Activated CD4-positive, alpha-beta memory T cell treated with anti-CD3 and anti-CD28 coated beads for 36 hours (primary cell): ENCODE measurements at regions not wholly inside any gene's neighbourhood (a gene's known extent, or its start where the extent isn't known, plus 50 kb on each side); places are given as distances from the start of the nearest gene placed in this dataset.
"Not testable (repeated sequence)": the region's sequence is repeated elsewhere in the genome, so short reads cannot be mapped to it uniquely, and the experiment has no call there.

Source experiments
- CTCF ChIA-PET: fragments of 350-600 bp; sonication (Branson Sonifier 250); formaldehyde crosslinking; loops from one replicate; lab custom pipeline; 2021; ENCODE audit warnings: antibody characterized with exemption, inconsistent platforms; lab: Charles Lee
- POLR2A ChIA-PET: fragments of 350-600 bp; sonication (Branson Sonifier 250); formaldehyde crosslinking; loops from one replicate; lab custom pipeline; 2021; ENCODE audit warnings: antibody characterized with exemption; lab: Charles Lee
- DNase-seq: peaks from one replicate; pipeline ENCODE4 v3.0.0-alpha.2; 2020
- H3K27ac Mint-ChIP-seq: one replicate; pipeline ENCODE4 v1.8.0; 2021; ENCODE audit warnings: mixed read lengths
- H3K27me3 Mint-ChIP-seq: one replicate; pipeline ENCODE4 v1.8.0; 2021; ENCODE audit warnings: mixed read lengths
- H3K36me3 Mint-ChIP-seq: one replicate; pipeline ENCODE4 v1.8.0; 2021; ENCODE audit warnings: mixed read lengths
- H3K4me1 Mint-ChIP-seq: one replicate; pipeline ENCODE4 v1.8.0; 2021; ENCODE audit warnings: low read depth, mixed read lengths
- H3K4me3 Mint-ChIP-seq: one replicate; pipeline ENCODE4 v1.8.0; 2021; ENCODE audit warnings: mild to moderate bottlenecking, mixed read lengths
- H3K9me3 Mint-ChIP-seq: one replicate; pipeline ENCODE4 v1.8.0; 2021; ENCODE audit warnings: mixed read lengths
- intact Hi-C: fragments of 100-400 bp; cut with micrococcal nuclease; formaldehyde crosslinking; loops from one replicate; pipeline ENCODE4 v1.15.1; 2023

DNA sequence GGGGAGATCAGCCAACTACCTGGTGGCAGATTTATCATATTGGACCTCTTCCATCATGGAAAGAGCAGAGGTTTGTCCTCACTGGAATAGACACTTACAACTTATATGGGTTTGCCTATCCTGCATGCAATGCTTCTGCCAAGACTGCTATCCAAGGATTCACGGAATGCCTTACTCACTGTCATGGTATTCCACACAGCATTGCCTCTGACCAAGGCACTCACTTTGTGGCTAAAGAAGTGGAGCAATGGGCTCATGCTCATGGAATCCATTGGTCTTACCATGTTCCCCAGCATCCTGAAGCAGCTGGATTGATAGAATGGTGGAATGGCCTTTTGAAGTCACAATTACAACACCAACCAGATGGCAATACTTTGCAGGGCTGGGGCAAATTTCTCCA lies 163.1 kb upstream of the COL11A1 start:
- H3K4me1 Mint-ChIP-seq, DNase-seq, H3K27ac Mint-ChIP-seq, POLR2A ChIA-PET, intact Hi-C loops, CTCF ChIA-PET, H3K9me3 Mint-ChIP-seq, H3K4me3 Mint-ChIP-seq, H3K36me3 Mint-ChIP-seq, H3K27me3 Mint-ChIP-seq: not testable (repeated sequence)

DNA sequence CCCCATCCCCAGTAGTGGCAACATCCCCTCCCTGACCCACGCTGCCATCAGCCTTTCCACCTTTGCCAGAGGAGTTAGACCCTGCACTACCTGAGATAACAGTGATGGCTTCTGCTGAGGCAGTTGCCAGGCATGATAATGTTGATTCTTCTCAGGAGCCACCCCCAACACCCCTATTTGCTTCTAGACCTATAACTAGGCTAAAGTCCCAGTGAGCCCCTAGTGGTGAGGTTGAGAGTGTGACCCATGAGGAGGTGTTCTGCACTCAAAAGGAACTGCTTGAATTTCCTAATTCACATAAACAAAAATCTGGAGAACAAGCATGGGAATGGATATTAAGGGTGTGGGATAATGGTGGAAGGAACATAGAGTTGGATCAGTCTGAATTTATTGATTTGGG lies 159.6 kb upstream of the COL11A1 start:
- Mint-ChIP-seq H3K4me1 (no peaks in the 10 kb centered on the region), H3K9me3 (peaks cover 12% of the 10 kb centered on the region), H3K27ac (no peak overlapping the region), H3K36me3 (no peaks in the 10 kb centered on the region), H3K27me3 (no peaks in the 10 kb centered on the region), H3K4me3 (no peak overlapping the region)
- no peak for DNase-seq
- ChIA-PET CTCF (no interaction called here), POLR2A (no interaction called here)
- intact Hi-C loops = no loop called here

DNA sequence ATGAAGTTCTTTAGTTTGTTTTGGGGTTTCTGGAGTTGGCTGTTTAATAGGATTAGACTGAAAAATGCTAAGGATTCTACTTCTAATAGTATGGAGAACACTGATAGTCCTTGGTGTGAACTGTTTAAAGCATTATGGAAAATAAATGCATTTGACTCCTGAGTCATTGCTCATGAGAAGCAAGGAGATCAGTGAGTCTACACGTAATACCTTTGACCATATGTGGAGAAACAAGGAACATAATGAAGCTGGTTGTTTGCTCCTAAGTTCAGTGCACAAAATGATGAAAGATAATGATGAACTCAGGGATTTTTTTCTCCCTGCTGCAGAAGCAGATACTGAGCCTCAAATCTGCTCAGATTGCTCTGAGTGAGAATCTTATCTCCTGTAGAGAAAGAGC lies 158.9 kb upstream of the COL11A1 start:
- CTCF ChIA-PET = no interaction called here
- intact Hi-C loops = no loop called here

DNA sequence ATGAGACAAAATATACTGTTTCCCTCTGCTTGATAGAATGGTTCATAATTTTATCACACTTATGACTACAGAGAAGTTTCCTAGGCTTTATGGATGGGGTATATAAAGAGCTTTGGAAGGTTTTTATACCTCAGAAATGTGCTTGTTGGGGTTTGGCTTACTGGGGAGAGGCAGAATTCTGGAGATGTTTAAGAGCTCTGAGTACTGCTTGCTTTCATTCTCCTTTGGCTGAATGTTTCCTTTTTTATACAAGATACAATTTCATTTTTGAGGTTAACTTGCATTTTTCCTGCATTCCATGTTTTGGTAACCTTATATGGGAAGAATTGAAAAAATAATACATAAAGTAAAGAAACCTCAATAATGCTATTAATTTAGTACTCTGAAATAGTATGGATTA lies 157.7 kb upstream of the COL11A1 start:
- Mint-ChIP-seq H3K4me3 (no peak overlapping the region), H3K27ac (no peak overlapping the region), H3K9me3 (peaks cover 7% of the 10 kb centered on the region), H3K36me3 (no peaks in the 10 kb centered on the region), H3K4me1 (no peaks in the 10 kb centered on the region), H3K27me3 (no peaks in the 10 kb centered on the region)
- no peak for DNase-seq
- ChIA-PET CTCF (no interaction called here), POLR2A (no interaction called here)
- intact Hi-C loops = no loop called here

More for the DNA sequence above, 158.9 kb upstream of the COL11A1 start:
- no peaks in the 10 kb centered on the region for H3K4me1 Mint-ChIP-seq
- POLR2A ChIA-PET = no interaction called here
- peaks cover 12% of the 10 kb centered on the region for H3K9me3 Mint-ChIP-seq
- H3K27me3 Mint-ChIP-seq = no peaks in the 10 kb centered on the region
- no peak overlapping the region for H3K4me3 Mint-ChIP-seq
- no peak for DNase-seq
- H3K27ac Mint-ChIP-seq = no peak overlapping the region
- no peaks in the 10 kb centered on the region for H3K36me3 Mint-ChIP-seq

DNA sequence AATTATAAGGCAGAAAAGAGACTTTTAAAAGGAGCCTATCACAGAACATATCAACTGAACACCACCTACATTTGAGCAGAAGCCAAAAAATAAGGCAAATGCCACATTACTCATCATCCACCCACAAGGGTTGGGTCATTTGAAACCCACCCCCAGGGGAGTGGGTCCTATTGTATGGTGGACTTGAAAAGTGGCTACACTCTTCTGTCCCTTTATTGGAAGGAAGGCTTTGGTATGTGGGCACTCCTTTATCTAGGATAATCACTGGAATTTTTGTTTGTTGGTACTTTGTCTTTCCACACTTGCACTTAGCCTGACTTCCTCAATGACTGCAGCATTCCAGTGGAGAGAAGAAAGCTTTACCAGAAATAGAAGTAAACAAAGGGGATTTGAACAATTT lies 157.2 kb upstream of the COL11A1 start:
- intact Hi-C loops = no loop called here
- Mint-ChIP-seq H3K36me3 (no peaks in the 10 kb centered on the region), H3K27me3 (no peaks in the 10 kb centered on the region), H3K27ac (no peak overlapping the region), H3K4me1 (no peaks in the 10 kb centered on the region), H3K9me3 (peaks cover 5% of the 10 kb centered on the region), H3K4me3 (no peak overlapping the region)
- no peak for DNase-seq
- CTCF ChIA-PET = no interaction called here
- POLR2A ChIA-PET = no interaction called here

DNA sequence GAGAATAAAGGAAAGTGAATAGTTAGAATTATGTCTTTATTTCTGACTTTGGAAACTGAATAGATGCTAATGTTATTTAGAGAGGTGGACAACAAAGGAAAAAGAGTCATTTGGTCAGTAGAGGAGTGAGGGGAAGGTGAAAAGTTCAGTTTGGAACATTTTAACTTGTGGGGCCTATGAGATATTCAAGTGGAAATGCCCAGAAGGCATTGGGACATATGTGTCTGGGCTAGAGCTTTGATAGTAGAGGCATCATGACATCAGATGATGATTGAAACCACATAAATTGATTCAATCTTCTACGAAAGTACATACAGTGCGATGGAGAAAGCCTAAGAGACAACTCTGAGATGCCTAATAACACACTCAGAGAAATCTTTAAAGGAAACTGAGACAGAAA lies 151.7 kb upstream of the COL11A1 start:
- Mint-ChIP-seq H3K27ac (no peak overlapping the region), H3K4me1 (no peaks in the 10 kb centered on the region)
- POLR2A ChIA-PET = no interaction called here

DNA sequence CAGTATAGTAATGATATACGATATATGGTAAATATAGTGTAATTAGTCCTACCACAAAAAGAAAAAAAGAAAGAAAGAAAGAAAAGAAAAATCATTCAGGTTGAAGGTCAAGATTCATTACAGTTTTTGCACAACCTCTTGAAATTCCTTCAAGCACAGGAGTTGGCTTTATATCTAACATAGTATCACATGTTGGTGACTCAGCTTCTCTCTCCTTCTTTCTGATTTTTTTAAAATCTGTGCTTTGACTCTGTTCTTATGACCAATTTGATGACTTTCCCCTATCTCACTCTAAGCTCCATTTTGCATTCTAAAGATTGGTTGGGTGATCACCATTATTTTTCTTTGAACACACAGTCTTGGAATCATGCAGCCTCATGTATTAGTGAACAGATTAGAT lies 148.2 kb upstream of the COL11A1 start:
- H3K36me3 Mint-ChIP-seq = no peaks in the 10 kb centered on the region
- no peak overlapping the region for H3K4me3 Mint-ChIP-seq
- no peaks in the 10 kb centered on the region for H3K9me3 Mint-ChIP-seq
- H3K4me1 Mint-ChIP-seq = no peaks in the 10 kb centered on the region
- intact Hi-C loops = no loop called here
- no peak for DNase-seq
- CTCF ChIA-PET = interaction anchor here (0.7 kb wide), 1 partner anchor 48 kb away, joined by 3 read pairs; no protein-coding TSS in a partner anchor
- POLR2A ChIA-PET = no interaction called here
- no peaks in the 10 kb centered on the region for H3K27me3 Mint-ChIP-seq
- H3K27ac Mint-ChIP-seq = no peak overlapping the region

More for the DNA sequence above, 151.7 kb upstream of the COL11A1 start:
- Mint-ChIP-seq H3K36me3 (no peaks in the 10 kb centered on the region), H3K27me3 (no peaks in the 10 kb centered on the region), H3K9me3 (peaks cover 3% of the 10 kb centered on the region), H3K4me3 (no peak overlapping the region)
- CTCF ChIA-PET = no interaction called here
- intact Hi-C loops = no loop called here
- no peak for DNase-seq

DNA sequence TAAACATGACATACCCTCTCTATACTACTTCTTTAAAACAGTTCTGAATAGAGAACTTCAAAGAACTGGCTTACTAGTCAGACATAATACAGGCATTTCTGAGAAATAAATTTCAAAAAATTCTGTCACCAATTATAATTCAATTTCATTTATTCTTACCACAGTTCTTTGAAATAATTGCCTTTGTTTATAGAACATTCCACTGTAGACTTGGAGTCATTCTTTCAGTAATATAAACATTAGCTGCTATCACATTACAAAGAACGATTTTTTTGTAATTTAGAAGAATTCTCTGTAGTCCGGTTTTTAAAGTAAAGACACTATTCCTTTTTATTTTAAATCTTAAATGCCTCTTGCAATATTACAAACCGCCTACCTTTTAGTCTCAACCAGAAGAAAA lies 146.4 kb upstream of the COL11A1 start:
- no peak for DNase-seq
- H3K9me3 Mint-ChIP-seq = no peaks in the 10 kb centered on the region
- intact Hi-C loops = no loop called here
- no peaks in the 10 kb centered on the region for H3K4me1 Mint-ChIP-seq
- POLR2A ChIA-PET = no interaction called here
- no peak overlapping the region for H3K27ac Mint-ChIP-seq
- CTCF ChIA-PET = no interaction called here
- no peaks in the 10 kb centered on the region for H3K36me3 Mint-ChIP-seq
- no peak overlapping the region for H3K4me3 Mint-ChIP-seq
- no peaks in the 10 kb centered on the region for H3K27me3 Mint-ChIP-seq

DNA sequence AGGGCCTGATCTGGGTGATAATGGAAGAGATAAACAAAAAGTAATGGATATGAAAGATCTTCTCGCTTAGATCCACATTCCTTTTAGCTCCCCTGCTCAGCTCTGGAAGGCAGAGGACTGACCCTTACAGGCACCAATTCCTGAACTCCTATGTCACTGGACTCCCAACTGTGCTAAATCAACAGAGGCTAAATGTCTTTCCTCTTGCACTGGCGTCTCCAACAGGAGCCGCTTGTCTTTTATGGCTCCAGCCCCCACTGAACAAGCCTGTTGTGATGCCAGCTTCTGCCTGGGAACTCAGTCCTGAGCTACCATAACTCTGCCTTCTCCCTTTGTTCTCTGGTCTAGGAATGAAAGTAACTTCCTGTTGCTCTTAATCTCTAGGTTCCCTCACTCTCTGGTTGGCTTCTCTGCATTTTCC lies 142.1 kb upstream of the COL11A1 start:
- no peak overlapping the region for H3K4me3 Mint-ChIP-seq
- no peaks in the 10 kb centered on the region for H3K9me3 Mint-ChIP-seq
- H3K36me3 Mint-ChIP-seq = no peaks in the 10 kb centered on the region
- ChIA-PET CTCF (no interaction called here), POLR2A (no interaction called here)
- H3K4me1 Mint-ChIP-seq = no peaks in the 10 kb centered on the region
- DNase-seq = no peak
- no peaks in the 10 kb centered on the region for H3K27me3 Mint-ChIP-seq
- H3K27ac Mint-ChIP-seq = no peak overlapping the region
- intact Hi-C loops = no loop called here

DNA sequence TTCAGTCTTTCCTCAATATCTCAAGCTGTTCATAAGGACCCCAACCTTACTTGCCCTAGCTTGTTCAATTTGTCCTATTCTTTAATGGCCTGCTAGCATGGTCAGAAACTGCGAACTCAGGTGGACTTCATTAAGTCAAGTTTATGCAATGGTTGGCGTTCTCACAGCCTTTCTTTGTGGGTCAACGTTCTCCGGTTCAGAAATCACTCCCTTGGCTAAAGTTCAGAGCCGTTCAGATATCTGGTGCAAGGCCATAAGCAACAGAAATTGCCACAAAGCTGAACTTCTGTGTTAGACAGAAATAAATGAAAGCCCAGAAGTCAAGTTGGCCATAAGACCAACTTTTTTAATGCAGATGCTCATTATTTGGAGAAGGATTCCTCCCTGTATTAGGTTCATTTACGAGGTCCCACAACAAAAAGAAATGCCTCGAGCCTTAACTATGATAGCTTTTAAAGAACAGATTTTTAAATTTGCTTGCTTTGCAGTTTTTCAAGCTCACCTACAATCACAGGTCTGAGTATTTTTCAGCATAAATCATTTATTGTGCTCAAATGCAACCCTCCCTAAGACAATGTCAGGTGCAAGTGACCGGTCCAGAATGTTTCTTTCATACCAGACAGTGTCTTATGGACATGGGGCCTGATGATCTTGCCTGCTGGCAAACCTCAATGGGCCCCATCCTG lies 140.2 kb upstream of the COL11A1 start:
- H3K27ac Mint-ChIP-seq = no peak overlapping the region
- intact Hi-C loops = no loop called here

DNA sequence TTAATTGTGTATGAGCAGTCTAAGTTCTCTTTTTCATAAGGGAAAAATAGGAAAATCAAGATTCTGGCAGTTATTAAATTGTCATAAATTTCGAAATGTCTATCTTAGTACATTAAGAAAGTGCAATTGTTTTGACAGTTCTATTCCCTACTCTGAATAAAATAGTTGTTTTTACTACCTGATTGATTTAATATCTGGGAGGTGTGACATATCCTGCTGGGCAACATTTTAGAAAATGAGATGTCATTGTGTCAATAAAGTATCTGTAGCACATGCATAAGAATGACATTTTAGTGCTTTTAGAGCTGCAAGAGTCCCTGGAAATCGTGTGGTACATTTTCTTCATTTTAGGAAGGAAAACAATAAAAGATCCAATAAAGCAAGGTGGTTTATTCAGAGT lies 139.2 kb upstream of the COL11A1 start:
- POLR2A ChIA-PET = no interaction called here
- intact Hi-C loops = no loop called here
- CTCF ChIA-PET = no interaction called here
- no peak overlapping the region for H3K27ac Mint-ChIP-seq
- no peaks in the 10 kb centered on the region for H3K4me1 Mint-ChIP-seq
- no peak for DNase-seq
- H3K36me3 Mint-ChIP-seq = no peaks in the 10 kb centered on the region
- no peaks in the 10 kb centered on the region for H3K9me3 Mint-ChIP-seq
- no peaks in the 10 kb centered on the region for H3K27me3 Mint-ChIP-seq
- H3K4me3 Mint-ChIP-seq = no peak overlapping the region

More for the DNA sequence above, 140.2 kb upstream of the COL11A1 start:
- no peaks in the 10 kb centered on the region for H3K4me1 Mint-ChIP-seq
- H3K4me3 Mint-ChIP-seq = no peak overlapping the region
- H3K36me3 Mint-ChIP-seq = no peaks in the 10 kb centered on the region
- CTCF ChIA-PET = no interaction called here
- H3K27me3 Mint-ChIP-seq = no peaks in the 10 kb centered on the region
- POLR2A ChIA-PET = no interaction called here
- DNase-seq = no peak
- no peaks in the 10 kb centered on the region for H3K9me3 Mint-ChIP-seq

DNA sequence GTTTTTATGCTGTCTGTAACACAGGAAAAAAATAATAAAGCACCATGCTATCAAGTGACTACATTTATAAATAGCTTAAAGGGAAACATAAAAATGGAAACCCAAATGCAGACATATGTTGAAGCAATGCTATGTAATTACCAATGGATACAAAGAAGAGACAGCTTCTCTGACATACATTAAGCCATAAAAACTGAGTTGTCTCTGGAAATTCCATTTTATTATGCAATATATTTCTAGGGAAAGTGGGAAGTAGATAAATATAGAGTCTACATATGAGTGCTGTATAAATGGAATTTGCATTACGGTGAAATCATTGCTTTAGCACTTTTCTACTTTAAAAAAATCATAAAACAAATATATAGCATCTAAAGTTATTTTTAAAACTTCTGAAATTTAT lies 135.2 kb upstream of the COL11A1 start:
- no peaks in the 10 kb centered on the region for H3K36me3 Mint-ChIP-seq

DNA sequence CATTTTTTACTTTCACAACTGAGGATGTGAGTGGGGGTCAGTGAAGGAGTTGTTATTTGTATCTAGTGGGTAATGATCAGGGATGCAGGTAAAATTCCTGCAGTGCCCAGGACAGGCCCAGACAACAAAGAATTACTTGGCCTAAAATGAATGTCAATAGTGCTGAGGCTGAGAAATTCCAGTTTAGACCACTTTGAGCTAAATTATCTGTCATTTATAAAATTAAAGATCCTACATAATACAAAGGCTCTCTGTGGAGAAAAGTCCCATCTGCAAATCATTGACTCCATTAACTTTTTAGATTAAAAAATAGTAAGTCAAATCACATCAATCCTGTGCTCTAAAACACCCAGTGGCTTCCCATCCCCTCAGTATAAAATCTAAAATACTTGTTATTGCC lies 130.7 kb upstream of the COL11A1 start:
- Mint-ChIP-seq H3K4me1 (no peaks in the 10 kb centered on the region), H3K27me3 (no peaks in the 10 kb centered on the region), H3K36me3 (no peaks in the 10 kb centered on the region), H3K4me3 (no peak overlapping the region), H3K9me3 (peaks cover 3% of the 10 kb centered on the region), H3K27ac (no peak overlapping the region)
- ChIA-PET POLR2A (no interaction called here), CTCF (no interaction called here)
- DNase-seq = no peak
- intact Hi-C loops = no loop called here

More for the DNA sequence above, 135.2 kb upstream of the COL11A1 start:
- POLR2A ChIA-PET = no interaction called here
- CTCF ChIA-PET = no interaction called here
- no peak for DNase-seq
- no peaks in the 10 kb centered on the region for H3K4me1 Mint-ChIP-seq
- no peaks in the 10 kb centered on the region for H3K9me3 Mint-ChIP-seq
- H3K4me3 Mint-ChIP-seq = no peak overlapping the region
- no peak overlapping the region for H3K27ac Mint-ChIP-seq
- no peaks in the 10 kb centered on the region for H3K27me3 Mint-ChIP-seq
- intact Hi-C loops = no loop called here
